Adipocyte (in vitro differentiated cells): ENCODE measurements at regions not wholly inside any gene's neighbourhood (a gene's known extent, or its start where the extent isn't known, plus 50 kb on each side); places are given as distances from the start of the nearest gene placed in this dataset.
A peak's percentile ranks its signal among the peaks of the same experiment; 100 is the strongest.

ENCODE experiments used
- DNase-seq: peaks from one replicate; pipeline ENCODE4 v3.0.0-alpha.2; 2015; ENCODE audit warnings: low read depth
- H3K27me3 ChIP-seq: replicated peaks from 2 replicates; pipeline ENCODE4 v1.7.0; 2013; ENCODE audit warnings: mild to moderate bottlenecking, low read length, moderate library complexity; ENCODE audit not compliant: control insufficient read depth, insufficient read depth
- H3K36me3 ChIP-seq: 2 replicates; pipeline ENCODE4 v1.7.0; 2013; ENCODE audit warnings: low read length, mild to moderate bottlenecking, moderate library complexity; ENCODE audit not compliant: control insufficient read depth, insufficient read depth, severe bottlenecking
- H3K4me1 ChIP-seq: 2 replicates; pipeline ENCODE4 v1.7.0; 2013; ENCODE audit warnings: mild to moderate bottlenecking, low read length, moderate library complexity; ENCODE audit not compliant: control insufficient read depth, insufficient read depth
- H3K4me3 ChIP-seq: 2 replicates; pipeline ENCODE4 v1.7.0; 2013; ENCODE audit warnings: mild to moderate bottlenecking, low read length, moderate library complexity
- H3K9ac ChIP-seq: 2 replicates; pipeline ENCODE4 v1.7.0; 2013; ENCODE audit warnings: mild to moderate bottlenecking, low read length, moderate library complexity
- H3K9me3 ChIP-seq: 2 replicates; pipeline ENCODE4 v1.7.0; 2013; ENCODE audit warnings: mild to moderate bottlenecking, low read length, moderate library complexity; ENCODE audit not compliant: control insufficient read depth

DNA sequence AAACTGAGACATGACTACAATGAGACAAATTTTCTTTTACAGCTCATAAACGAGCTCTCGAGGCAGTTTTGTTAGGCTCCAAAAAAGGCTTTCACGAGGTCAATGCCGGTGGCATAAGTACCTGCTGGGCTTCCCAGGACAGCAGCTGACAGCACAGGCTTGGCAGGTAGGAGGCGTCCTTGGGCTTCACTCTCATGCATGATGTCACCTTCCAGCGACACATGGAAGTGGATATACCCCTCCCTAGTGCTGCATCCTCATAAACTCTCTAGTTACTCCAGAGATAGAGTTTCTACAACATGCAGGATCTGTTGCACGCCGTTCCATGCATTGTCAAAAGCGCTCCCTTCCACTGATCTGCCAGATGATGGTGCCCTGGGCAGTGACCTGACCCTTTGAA is 112.5 kb upstream of the PAXBP1 start:
- peaks cover 35% of the 10 kb centered on the region for H3K27me3 ChIP-seq

DNA sequence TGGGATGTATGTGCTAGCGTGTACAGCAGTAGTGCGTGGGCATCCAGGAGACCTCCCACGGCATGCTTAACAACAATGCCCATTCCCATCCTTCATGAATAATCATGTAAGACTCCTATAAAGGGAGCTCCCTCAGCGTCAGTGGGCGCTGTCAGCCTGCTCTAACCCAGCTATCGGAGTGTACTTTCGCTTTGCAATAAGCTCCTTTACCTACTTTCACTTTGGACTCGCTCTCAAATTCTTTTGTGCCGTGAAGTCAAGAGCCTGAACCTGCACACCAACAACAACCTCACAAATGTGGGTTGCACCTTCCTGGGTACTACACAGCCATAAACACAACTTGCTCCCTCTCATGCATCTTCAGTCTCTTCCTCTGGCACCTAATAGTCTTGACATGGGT is 114.8 kb upstream of the PAXBP1 start:
- Histone ChIP-seq H3K4me3 (peak overlapping the region; percentile 15), H3K36me3 (no peaks in the 10 kb centered on the region), H3K27me3 (peaks cover 21% of the 10 kb centered on the region), H3K9ac (no peak overlapping the region), H3K4me1 (peaks cover 11% of the 10 kb centered on the region), H3K9me3 (no peaks in the 10 kb centered on the region)
- no peak for DNase-seq

More for the DNA sequence above, 112.5 kb upstream of the PAXBP1 start:
- Histone ChIP-seq H3K36me3 (no peaks in the 10 kb centered on the region), H3K9me3 (no peaks in the 10 kb centered on the region), H3K9ac (no peak overlapping the region), H3K4me1 (peaks cover 3% of the 10 kb centered on the region), H3K4me3 (no peak overlapping the region)
- no peak for DNase-seq

DNA sequence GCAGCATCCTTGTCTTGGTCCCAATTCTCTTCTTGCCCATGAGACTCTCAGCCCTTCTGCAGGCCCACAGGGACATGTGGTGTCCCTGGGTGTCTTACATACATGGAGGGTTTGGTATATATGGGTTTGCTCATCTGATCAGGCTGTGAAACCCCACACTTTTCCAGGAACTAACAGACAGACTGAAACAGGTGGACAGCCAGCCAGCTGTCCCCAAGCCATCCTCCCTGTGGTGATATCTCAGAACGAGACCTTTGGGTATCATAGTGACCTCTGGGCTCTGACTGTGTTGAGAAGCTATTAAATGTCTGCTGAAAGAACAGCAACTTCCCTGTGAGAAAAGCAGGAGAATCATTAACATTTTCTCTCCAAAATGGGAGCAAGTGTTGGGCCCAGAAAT is 115.5 kb upstream of the PAXBP1 start:
- H3K4me1 ChIP-seq, result peaks cover 11% of the 10 kb centered on the region
- H3K36me3 ChIP-seq, result no peaks in the 10 kb centered on the region
- no peak overlapping the region for H3K4me3 ChIP-seq
- no peak overlapping the region for H3K9ac ChIP-seq
- H3K9me3 ChIP-seq, result no peaks in the 10 kb centered on the region
- no peak for DNase-seq
- H3K27me3 ChIP-seq, result peaks cover 14% of the 10 kb centered on the region

DNA sequence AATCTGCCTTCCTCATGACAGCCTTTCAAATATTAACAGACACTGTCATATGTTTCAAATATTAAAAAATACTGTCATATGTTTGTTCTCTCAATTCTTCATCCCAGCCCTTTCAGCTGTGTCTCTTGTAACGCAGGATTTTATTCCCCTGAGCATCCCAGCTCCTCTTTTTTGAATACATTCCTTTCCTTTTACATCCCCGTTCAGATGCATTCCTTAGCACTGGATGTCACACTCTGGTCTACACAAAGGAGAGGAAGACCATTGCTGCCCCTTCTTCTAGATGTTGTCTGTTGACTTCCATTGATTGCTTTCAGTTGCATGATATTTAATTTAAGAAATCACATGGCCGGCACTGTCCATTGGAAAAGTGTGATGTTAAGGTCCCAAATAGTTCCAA is 117.4 kb upstream of the PAXBP1 start:
- no peaks in the 10 kb centered on the region for H3K9me3 ChIP-seq
- peaks cover 12% of the 10 kb centered on the region for H3K27me3 ChIP-seq
- no peak overlapping the region for H3K4me3 ChIP-seq
- H3K4me1 ChIP-seq, result peaks cover 11% of the 10 kb centered on the region
- H3K9ac ChIP-seq, result no peak overlapping the region
- H3K36me3 ChIP-seq, result no peaks in the 10 kb centered on the region
- no peak for DNase-seq

DNA sequence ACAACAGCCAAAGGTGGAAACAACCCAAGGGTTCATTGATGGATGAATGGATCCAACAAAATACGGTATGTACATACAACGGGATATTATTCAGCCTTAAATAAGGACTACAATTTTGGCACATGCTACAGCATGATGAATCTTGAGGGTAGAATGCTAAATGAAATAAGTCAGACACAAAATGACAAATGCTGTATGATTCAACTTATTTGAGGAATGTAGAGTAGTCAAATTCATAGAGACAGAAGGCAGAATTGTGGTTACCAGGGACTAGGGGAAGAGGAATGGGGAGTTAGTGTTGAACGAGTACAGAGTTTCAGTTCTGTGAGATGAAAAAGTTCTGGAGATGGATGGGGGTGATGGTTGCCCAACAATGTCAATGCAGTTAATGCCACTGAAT is 118.0 kb upstream of the PAXBP1 start:
- Histone ChIP-seq H3K4me1 (peaks cover 11% of the 10 kb centered on the region), H3K9ac (no peak overlapping the region), H3K9me3 (no peaks in the 10 kb centered on the region), H3K4me3 (no peak overlapping the region), H3K36me3 (no peaks in the 10 kb centered on the region), H3K27me3 (peaks cover 7% of the 10 kb centered on the region)
- no peak for DNase-seq

DNA sequence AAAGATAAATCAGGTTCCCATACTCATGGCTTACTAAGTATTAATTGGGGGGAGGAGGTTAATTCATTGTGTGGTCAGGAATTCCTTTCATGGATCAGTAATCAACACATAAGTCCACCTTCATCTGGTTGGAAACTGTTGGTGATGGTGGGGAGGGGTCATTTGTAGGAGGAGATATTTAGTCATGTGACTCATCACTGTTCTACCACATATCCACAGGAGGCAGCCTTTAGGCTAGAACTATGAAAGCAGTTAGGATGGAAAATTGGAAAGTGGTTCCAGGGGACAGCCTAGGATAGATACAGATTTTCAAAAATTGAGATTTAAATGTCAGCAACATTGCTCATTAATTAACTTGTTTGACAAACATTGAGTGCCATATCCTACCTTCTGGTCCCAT is 122.8 kb upstream of the PAXBP1 start:
- Histone ChIP-seq H3K36me3 (no peaks in the 10 kb centered on the region), H3K4me3 (no peak overlapping the region), H3K9me3 (peaks cover 9% of the 10 kb centered on the region), H3K4me1 (peaks cover 5% of the 10 kb centered on the region), H3K9ac (no peak overlapping the region), H3K27me3 (peaks cover 27% of the 10 kb centered on the region)
- DNase-seq, result no peak

DNA sequence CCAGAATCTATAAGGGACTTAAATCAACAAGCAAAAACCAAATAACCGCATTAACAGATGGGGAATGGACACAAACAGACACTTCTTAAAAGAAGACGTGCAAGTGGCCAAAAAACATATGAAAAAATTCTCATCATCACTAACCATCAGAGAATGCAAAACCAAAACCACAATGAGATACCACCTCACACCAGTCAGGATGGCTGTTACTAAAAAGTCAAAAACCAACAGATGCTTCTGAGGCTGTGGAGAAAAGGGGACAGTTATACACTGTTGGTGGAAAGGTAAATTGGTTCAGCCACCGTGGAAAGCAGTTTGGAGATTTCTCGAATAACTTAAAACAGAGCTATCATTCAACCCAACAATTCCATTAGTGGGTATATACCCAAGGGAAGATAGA is 124.9 kb upstream of the OLIG2 start:
- Histone ChIP-seq H3K9me3 (peaks cover 3% of the 10 kb centered on the region), H3K4me3 (no peak overlapping the region), H3K4me1 (no peaks in the 10 kb centered on the region), H3K36me3 (no peaks in the 10 kb centered on the region), H3K27me3 (peaks cover 53% of the 10 kb centered on the region), H3K9ac (no peak overlapping the region)
- no peak for DNase-seq

DNA sequence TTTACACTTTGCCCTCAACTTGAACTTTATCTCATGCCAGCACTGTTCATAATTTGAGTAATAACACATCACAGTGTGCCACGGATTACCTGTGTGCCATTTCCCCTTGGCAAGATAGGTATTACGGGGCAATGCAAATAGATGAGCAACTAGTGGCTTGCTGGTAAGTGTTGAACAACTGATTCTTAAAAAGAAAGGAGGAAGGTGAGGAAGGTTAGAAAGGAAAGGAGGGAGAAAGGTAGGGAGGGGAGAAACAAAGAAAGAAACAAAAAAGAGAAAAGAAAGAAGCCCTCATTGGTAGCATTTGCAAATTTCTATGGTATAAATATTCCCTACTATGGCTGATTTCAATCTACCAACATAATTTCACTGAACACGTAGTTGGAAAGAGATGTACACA is 118.2 kb upstream of the OLIG2 start:
- no peak overlapping the region for H3K9ac ChIP-seq
- peaks cover 3% of the 10 kb centered on the region for H3K9me3 ChIP-seq
- H3K4me1 ChIP-seq, result no peaks in the 10 kb centered on the region
- H3K36me3 ChIP-seq, result no peaks in the 10 kb centered on the region
- DNase-seq, result no peak
- no peak overlapping the region for H3K4me3 ChIP-seq
- peaks cover 34% of the 10 kb centered on the region for H3K27me3 ChIP-seq

DNA sequence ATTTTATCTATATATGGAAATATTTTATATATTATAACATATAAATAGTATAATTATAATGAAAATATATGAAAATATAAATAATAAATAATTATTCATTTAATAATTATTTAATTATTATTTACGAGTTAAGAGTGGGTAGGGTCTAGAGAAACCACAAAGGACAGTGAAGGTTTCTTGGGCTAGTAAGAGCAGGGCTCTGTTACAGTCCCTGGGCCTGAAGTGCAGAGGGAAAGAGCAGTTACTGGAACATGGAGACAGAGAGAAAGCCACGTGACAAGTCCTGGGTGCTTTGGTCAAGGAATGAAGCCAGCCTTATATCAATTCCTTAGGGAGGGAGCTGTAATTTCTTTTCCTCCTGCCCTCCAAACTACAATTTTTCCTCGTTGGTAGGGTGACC is 117.2 kb upstream of the OLIG2 start:
- Histone ChIP-seq H3K27me3 (peaks cover 24% of the 10 kb centered on the region), H3K4me3 (no peak overlapping the region), H3K36me3 (no peaks in the 10 kb centered on the region), H3K9me3 (peaks cover 3% of the 10 kb centered on the region), H3K9ac (no peak overlapping the region), H3K4me1 (no peaks in the 10 kb centered on the region)
- no peak for DNase-seq

DNA sequence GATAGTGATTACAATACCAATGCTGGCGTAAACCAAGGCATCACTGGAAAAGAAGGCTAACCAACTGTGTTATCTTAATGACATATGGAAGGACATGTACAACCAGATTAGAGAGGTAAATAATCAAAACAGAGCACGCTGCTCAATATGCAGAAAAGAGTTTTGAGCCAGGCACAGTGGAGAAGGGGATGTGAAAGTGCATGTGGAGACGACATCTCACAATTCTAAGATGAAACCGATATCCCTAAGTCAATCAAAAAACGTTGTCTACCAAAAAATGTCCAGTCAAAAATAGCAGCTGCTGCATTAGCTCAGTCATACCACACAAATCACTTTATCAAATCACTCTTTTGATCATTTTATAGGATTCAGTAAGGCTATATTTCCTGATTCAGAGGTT is 116.3 kb upstream of the OLIG2 start:
- H3K36me3 ChIP-seq, result no peaks in the 10 kb centered on the region
- H3K9ac ChIP-seq, result no peak overlapping the region
- no peak for DNase-seq
- no peak overlapping the region for H3K4me3 ChIP-seq
- H3K27me3 ChIP-seq, result peaks cover 16% of the 10 kb centered on the region
- no peaks in the 10 kb centered on the region for H3K4me1 ChIP-seq
- H3K9me3 ChIP-seq, result no peaks in the 10 kb centered on the region

DNA sequence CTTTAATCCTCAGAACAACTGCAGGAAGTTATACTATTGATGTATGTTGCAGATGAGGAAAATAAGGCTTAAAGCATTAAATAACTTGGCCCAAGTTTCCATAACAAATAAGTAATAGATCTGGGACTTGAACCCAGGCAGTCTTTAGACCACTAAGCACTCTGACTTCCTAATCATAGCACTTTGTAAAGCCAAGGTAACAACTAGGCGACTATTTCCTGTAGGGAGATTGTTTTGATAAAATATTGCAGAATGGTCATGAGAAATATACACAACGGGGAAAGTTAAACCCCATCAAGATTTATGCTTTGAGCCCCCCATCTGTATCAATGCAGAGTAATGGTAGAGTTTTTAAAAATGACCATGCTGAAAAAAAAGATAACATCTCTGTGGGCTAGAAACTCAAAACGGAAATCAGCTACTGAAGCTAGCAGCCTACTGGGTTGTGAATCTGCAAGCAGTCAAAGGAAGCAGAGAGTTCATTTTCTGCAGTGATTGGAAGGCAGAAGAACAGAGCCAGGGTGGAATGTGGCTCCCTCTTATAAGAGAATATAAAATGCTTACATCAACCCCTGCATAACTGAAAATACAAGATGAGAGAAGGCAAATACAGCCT is 111.2 kb upstream of the OLIG2 start:
- no peak for DNase-seq
- Histone ChIP-seq H3K9ac (no peak overlapping the region), H3K4me1 (no peaks in the 10 kb centered on the region), H3K27me3 (peaks cover 3% of the 10 kb centered on the region), H3K9me3 (peaks cover 15% of the 10 kb centered on the region), H3K36me3 (no peaks in the 10 kb centered on the region), H3K4me3 (no peak overlapping the region)

DNA sequence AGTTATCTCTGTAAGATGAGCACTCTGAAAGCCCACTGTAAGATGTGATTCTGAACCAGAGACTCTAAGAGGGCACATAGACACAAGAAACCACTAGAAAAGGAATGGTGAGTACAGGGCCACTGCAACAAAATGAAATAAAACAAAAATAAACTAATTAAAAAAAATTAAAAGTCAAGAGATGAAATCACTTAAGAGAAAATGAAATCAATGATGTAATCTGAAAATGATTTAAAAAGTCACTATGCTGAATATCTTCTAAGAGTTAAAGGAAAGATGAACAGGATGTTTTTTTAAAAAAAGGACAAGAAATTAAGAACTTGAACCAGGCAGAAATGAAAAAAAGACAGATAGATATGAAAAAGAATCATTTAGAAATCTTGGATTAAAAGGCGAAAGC is 110.6 kb upstream of the OLIG2 start:
- Histone ChIP-seq H3K36me3 (no peaks in the 10 kb centered on the region), H3K4me3 (no peak overlapping the region), H3K4me1 (no peaks in the 10 kb centered on the region), H3K9ac (no peak overlapping the region), H3K27me3 (peaks cover 5% of the 10 kb centered on the region), H3K9me3 (peaks cover 15% of the 10 kb centered on the region)
- no peak for DNase-seq
